GM19025 (cell line): ENCODE measurements at regions not wholly inside any gene's neighbourhood (a gene's known extent, or its start where the extent isn't known, plus 50 kb on each side); places are given as distances from the start of the nearest gene placed in this dataset.

Source experiments
- ATAC-seq: cut with Tn5 transposase; IDR thresholded peaks from one replicate; pipeline ENCODE4 v1.9.1; 2021; ENCODE audit warnings: mild to moderate bottlenecking, low read depth, moderate library complexity; ENCODE audit not compliant: unreplicated experiment

DNA sequence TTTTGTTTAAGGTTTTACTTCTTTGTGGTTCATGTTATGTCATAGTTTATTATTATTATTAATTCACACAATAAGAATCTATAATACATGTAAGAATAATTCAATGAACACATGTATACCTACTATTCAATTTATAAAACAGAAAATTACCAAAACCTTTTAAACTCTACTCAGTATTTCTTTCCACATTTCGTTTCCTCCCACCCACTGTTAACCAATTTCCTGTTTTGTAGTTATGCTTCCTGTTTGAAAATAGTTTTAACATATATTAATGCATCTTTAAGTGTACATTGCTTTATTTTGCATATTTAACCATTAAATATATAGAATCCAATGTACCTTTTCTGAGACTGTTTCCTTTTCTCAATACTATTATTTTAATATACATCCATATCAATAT, 397.9 kb upstream of the SPTLC3 start:
- no peak for ATAC-seq

DNA sequence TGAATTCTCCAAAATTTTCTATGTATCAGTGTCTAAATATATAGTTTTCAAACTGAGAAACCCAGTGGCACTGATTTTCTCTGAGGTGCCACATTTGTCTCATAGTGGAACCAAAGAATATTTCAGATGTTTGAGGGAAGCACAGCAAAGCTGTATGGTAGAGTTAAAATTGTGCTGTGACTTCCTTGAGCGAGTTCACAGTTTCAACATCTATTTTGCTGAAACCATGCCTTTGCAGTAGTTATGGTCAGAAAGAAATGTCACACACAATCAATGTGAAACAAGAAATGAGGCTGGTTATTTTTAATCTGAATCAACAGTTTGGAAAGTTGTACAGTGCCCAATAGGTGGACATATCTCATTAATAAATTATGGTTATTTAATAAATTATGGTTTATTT, 394.0 kb upstream of the SPTLC3 start:
- no peak for ATAC-seq

GRCh38 chr20:12617076-12617475, 391.7 kb upstream of the SPTLC3 start:
- no peak for ATAC-seq

DNA sequence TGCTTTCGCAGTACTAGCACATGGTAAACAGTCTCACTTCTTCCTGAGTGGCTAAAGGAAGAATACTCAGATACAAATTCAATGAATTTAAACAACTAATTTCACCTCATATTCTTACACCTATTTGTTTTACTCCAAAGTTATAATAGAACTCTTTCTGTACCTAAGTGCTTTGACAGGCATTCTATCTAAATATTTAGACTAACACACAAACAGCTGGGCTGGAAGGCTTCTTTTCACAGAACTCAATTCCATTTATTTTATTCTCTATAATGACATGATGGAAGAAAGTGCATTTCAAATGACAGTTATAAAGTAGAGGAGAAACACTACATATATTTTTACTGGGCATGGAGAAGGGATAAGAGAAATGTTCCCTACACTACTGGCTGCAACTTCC, 384.9 kb upstream of the SPTLC3 start:
- ATAC-seq: no peak

- ATAC-seq: no peak
Observed at GRCh38 chr20:12627485-12627884, 381.3 kb upstream of the SPTLC3 start.

DNA sequence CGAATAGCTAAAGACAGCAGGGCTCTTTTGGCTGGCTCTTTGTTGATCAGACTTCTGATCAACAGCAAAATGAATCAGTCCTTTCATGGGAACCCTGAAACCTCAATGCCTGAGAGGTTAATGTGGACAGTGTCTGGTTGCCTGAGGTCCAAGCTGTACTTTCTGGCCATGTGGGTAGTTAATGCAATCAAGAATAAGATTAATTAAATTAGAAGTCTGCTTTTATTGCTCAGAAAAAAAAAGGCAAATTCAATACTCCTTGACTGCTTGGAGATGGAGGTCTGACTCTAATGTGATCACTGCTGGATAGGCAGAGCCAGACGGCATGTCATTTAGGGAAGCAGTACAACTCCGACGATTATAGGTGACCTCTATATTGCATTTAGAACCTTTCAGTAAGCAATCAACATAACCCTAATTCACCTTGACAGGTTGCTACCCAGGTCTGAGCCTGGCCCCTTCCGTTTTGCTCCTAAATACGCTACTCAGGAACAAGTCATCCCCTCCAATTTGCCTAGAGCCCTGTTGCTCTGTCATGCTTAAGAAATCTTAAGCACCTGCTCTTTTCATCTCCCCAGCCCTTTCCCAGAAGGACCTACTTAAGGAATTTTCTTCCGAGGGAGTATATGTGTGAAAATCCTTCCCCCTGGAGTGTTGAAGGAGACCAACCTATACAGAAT, 370.0 kb upstream of the SPTLC3 start:
- no peak for ATAC-seq

GRCh38 chr20:12640251-12640650, 368.5 kb upstream of the SPTLC3 start:
- no peak for ATAC-seq

DNA sequence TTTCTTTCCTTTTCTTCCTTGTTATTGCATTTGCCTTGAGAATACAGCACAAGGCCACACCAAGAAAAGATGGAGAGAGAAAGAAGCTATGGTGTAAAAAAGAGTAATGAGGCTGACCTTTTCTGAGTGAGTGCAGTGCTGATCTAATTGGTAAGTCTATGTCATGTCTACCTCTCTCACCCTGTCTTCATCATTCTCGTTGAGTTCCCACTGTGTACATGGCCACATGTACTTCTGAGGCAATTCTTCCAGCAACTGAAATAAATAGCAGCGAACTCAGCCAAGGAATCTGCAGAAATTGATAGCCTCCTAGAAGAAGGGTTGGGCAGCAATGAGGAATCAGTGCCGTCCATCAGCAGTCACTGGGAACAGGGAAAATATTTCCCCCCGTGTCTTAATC, 367.2 kb upstream of the SPTLC3 start:
- ATAC-seq: no peak

GRCh38 chr20:12644461-12644860, 364.3 kb upstream of the SPTLC3 start:
- no peak for ATAC-seq

GRCh38 chr20:12649234-12649633, 359.5 kb upstream of the SPTLC3 start:
- ATAC-seq: no peak

DNA sequence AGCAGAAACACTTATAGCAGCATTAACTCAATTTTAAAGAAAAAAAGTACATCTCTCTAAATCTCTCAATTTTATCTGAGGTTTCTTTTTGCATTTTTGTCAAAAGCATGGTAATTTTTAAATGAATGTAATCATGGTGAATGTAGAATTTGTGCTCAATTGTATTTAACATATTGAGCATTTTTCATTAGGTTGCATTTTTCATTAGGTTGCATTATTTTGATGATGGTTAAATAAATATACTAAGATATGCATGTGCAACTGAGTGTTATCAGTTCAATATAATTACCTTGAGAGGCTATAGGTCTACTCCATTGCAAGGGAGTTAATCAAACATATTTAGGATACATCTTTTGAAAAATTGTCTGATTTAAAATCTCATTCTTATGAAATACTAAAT, 355.1 kb upstream of the SPTLC3 start:
- no peak for ATAC-seq

- ATAC-seq: no peak
Observed at GRCh38 chr20:12659942-12660341, 348.8 kb upstream of the SPTLC3 start.

DNA sequence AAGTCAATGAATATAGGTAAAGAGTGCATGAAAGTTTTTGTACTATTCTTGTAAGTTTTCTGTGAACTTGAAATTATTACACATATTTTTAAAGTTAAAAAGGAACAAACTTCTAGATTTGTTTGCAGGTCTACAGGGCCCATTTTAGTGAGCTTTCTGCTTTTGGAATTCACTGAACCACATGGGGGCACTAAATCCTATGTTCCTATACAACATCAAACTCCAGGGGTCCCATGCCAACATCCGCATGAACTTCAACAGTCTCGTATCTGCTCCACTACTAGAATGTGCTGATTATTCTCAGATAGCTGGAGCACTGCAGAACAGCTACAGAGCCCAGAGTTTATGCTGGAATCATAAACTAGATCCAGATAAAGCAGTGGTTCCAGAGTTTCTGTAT, 347.9 kb upstream of the SPTLC3 start:
- no peak for ATAC-seq

GRCh38 chr20:12670301-12670700, 338.5 kb upstream of the SPTLC3 start:
- no peak for ATAC-seq

GRCh38 chr20:12673352-12673751, 335.4 kb upstream of the SPTLC3 start:
- ATAC-seq: no peak

DNA sequence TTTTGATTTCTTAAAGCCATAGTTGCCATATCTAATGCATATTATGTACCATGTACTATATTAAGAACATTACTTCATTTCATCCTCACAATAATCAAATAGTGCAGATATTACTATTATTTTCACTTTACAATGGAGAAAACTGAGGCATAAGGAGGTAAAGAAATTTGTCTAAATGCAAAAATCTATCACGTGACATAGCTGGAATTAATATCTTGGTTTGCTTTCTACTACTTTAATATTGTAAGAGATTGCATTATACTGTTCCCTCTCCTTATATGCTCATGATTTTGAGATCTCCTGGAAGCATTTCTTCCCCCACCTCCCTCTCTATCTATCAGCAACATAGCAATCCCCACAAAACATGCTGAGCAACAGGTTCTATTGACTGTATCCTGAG, 330.8 kb upstream of the SPTLC3 start:
- no peak for ATAC-seq

- no peak for ATAC-seq
Observed at GRCh38 chr20:12679447-12679846, 329.3 kb upstream of the SPTLC3 start.

DNA sequence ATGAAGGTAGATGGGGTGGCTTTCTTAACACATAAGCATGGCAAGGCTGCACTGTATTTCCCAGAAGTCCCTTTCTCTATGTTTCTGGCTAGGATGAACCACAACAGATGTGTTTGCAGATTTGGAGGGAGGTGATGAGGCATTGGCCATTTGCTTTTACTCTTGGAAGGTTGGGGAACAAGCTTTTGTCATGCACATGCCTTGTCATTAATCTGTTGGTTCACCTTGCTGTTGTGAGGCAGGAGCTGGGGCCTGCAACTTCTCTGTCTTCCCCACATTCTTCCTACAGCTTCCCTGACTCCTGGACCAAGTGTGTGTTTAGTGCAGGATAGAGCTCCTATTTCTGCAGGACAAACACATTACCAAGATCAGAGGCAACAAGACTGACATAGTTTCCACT, 326.2 kb upstream of the SPTLC3 start:
- ATAC-seq: no peak

GRCh38 chr20:12687476-12687875, 321.3 kb upstream of the SPTLC3 start:
- no peak for ATAC-seq

GRCh38 chr20:12695937-12696336, 312.8 kb upstream of the SPTLC3 start:
- no peak for ATAC-seq

GRCh38 chr20:12698817-12699216, 310.0 kb upstream of the SPTLC3 start:
- ATAC-seq: no peak

DNA sequence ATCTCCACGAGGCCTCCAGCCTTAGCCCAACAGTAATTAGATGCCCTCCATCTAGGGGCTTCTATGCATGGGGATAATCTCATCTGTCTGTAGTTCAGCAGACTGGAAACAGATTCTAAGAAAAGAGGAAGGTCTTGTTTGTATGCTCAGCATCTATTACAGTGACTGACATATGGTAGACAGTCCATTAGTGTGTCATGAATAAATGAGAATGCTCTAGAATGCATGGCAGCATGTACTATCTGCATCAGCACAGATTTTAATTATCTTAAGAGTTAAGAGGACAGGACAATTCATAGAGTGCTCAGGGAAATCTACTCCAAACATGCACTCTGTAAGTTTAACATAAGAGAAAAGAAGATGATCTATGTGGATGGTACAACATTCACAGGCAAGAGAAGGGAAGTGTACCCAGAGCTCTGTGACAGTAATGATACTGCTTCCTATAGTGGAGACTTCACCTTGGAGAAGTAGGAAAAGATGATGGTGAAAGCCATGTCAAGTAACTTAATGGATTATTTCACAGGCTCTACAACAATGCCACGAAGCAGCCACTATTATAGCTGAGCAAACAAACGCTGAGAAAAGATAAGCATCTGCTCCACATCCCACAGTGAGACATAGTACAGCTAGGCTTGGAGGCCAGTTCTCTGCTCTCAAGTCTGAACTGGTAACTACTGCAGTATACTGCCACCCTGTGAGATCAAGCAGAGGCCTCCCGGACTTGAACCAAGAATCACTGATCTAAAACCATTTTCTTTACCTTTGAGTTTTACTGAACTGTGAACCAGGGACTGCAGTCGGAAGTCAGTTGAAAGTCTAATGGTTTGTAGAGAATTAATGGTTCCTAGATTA, 309.2 kb upstream of the SPTLC3 start:
- ATAC-seq: no peak
